ENCODE measurements at regions not wholly inside any gene's neighbourhood (a gene's known extent, or its start where the extent isn't known, plus 50 kb on each side); places are given as distances from the start of the nearest gene placed in this dataset.
A peak's percentile ranks its signal among the peaks of the same experiment; 100 is the strongest.

DNA sequence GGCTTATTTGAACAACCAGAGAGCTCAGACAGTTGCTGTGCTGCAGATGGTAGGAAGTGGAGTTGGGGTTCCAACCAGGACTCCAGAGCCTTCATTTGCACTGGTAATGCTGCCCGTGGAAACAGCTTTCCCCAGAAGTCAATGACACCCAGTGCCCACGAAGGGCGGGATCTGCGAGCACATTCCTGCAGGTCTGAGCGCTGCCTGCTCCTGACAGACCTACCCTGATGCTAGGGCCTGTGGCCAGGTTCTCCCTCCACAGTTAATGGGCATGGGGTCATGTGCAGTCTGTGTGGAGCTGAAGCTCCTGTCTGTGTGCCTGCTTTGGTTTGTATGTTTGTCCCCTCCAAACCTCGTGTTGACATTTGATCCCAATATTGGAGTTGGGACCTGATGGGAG is 299.0 kb upstream of the HS6ST1 start:
- Histone ChIP-seq H3K36me3 (no peaks in the 10 kb centered on the region), H3K4me3 (no peak overlapping the region), H3K27ac (no peak overlapping the region), H3K9me3 (no peaks in the 10 kb centered on the region), H3K27me3 (no peaks in the 10 kb centered on the region), H3K4me1 (no peaks in the 10 kb centered on the region)
- DNase-seq (peak in 2 of 6 donors; percentile 38 to 48), ATAC-seq (no peak), FAIRE-seq (no peak)
- intact Hi-C loops (cut with DNase I): no loop called here
- TF ChIP-seq, protein P1, sequence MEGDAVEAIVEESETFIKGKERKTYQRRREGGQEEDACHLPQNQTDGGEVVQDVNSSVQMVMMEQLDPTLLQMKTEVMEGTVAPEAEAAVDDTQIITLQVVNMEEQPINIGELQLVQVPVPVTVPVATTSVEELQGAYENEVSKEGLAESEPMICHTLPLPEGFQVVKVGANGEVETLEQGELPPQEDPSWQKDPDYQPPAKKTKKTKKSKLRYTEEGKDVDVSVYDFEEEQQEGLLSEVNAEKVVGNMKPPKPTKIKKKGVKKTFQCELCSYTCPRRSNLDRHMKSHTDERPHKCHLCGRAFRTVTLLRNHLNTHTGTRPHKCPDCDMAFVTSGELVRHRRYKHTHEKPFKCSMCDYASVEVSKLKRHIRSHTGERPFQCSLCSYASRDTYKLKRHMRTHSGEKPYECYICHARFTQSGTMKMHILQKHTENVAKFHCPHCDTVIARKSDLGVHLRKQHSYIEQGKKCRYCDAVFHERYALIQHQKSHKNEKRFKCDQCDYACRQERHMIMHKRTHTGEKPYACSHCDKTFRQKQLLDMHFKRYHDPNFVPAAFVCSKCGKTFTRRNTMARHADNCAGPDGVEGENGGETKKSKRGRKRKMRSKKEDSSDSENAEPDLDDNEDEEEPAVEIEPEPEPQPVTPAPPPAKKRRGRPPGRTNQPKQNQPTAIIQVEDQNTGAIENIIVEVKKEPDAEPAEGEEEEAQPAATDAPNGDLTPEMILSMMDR (IDR thresholded peaks at IDR 0.05): no peak
- WGBS, 2 donors: 87% methylated on average over 6 of the region's 6 CpGs

DNA sequence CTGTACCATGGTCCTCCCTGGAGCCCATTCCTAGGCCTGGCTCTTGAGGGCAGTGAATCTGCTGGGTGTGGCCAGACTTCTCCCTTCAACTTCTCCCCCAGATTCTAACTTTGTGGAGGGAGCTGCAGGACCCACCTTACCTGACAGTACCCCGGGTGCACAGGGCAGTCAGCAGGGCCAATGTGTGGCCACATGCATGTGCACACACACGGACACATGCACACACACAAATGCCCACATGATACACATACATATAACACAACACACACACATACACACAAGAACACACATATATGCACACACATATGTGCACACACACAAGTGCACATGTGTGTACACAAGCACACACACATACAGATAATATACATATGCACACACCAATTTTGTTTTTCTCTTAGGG is 300.0 kb upstream of the HS6ST1 start:
- Histone ChIP-seq H3K4me1 (no peaks in the 10 kb centered on the region), H3K27ac (no peak overlapping the region), H3K36me3 (no peaks in the 10 kb centered on the region), H3K9me3 (no peaks in the 10 kb centered on the region), H3K27me3 (no peaks in the 10 kb centered on the region), H3K4me3 (no peak overlapping the region)
- WGBS, 2 donors: 91 to 95% methylated on average over 2 of the region's 2 CpGs
- ATAC-seq (no peak), FAIRE-seq (no peak), DNase-seq (peak in 1 of 6 donors; percentile 15)
- TF ChIP-seq, protein P1 (IDR thresholded peaks at IDR 0.05): no peak
- intact Hi-C loops (cut with DNase I): no loop called here

DNA sequence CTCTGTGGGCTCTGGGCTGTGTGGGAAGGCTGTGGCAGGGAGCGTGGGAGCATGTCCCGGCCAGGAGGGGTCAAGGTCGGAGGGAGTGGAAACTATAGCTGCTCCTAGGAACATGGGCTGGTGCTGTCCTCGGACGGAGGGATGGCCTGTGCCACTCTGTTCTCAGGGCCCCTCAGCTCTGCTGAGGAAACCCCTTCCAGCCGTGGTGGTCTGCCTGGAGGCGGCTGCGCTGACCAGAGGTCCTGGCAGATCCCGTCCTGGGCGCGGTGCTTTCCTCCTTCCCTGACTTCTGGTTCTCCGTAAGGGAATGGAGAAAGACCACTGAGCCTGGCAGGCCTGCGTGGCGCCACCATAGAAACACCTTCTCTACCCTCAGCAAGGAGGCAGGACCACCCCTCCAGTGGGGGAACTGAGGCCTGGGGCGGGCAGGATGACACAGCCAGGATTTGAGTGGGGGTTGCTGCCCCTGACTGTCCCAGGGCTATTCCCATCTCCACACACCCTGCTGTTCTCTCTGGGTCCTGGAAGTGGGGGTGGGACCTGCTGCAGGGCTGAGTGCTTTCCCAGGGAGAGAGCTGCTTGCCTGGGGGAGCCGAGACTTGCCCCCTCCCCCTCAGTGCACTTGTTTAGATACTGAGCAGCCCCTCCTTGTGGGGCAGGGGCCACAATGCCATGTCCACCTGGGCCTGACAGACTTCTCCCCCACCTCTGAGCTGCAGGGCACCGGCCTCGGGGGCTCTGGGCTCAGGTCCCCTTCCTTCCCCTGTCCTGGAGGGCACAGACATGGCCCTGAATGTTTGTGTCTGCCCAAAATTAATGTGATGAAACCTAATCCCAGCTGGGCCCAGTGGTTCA is 301.0 kb upstream of the HS6ST1 start:
- H3K9me3 ChIP-seq: no peaks in the 10 kb centered on the region
- H3K27ac ChIP-seq: no peak overlapping the region
- no peaks in the 10 kb centered on the region for H3K27me3 ChIP-seq
- WGBS, 2 donors: 88 to 89% methylated on average over 18 of the region's 18 CpGs
- no peaks in the 10 kb centered on the region for H3K4me1 ChIP-seq
- TF ChIP-seq, protein P1 (IDR thresholded peaks at IDR 0.05): no peak
- H3K36me3 ChIP-seq: no peaks in the 10 kb centered on the region
- intact Hi-C loops (cut with DNase I): no loop called here
- H3K4me3 ChIP-seq: no peak overlapping the region
- DNase-seq (peak in 1 of 6 donors; percentile 41), ATAC-seq (no peak), FAIRE-seq (no peak)

DNA sequence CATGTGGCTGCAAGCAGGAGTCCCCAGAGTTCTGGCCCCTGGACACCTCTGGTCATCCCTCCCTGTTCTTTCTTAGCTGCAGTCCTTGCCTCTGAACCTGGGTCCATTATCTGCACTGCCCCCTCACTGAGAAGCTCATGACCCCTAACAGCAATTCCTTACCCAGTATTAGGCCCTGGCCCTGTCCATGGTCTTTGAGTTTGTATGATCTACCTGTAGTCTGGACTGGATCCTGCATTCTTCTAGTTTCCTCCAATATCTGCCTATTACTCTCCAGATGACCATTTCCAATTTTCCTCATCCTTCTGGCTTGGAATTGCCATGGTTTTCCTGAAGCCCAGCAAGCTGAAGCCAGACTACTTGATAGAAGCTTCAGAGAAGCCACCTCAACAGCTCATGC is 302.4 kb upstream of the HS6ST1 start:
- FAIRE-seq (no peak), DNase-seq (peak in 1 of 6 donors; percentile 14), ATAC-seq (no peak)
- H3K4me1 ChIP-seq: no peaks in the 10 kb centered on the region
- intact Hi-C loops (cut with DNase I): no loop called here
- TF ChIP-seq, protein P1 (IDR thresholded peaks at IDR 0.05): no peak
- H3K9me3 ChIP-seq: no peaks in the 10 kb centered on the region
- no peak overlapping the region for H3K27ac ChIP-seq
- H3K27me3 ChIP-seq: no peaks in the 10 kb centered on the region
- no peak overlapping the region for H3K4me3 ChIP-seq
- H3K36me3 ChIP-seq: no peaks in the 10 kb centered on the region

DNA sequence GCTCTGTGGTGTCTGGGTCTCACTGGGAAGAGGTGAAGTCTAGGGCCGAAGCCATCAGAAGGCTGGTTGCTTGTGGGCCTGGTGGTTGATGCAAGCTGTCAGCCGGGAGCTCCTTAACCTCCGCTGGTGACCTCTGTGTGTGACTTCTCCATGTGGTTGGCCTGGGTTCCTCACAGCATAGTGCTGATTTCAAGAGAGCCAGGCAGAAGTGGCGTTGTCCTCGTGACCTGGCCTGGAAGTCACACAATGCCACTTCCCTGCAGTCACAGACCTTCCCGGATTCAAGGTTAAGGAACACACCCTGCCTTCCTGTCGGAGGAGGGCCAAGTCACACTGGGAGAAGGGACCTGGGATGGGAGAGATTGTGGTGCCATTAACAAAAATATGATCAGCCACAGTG is 303.7 kb upstream of the HS6ST1 start:
- TF ChIP-seq, protein P1 (IDR thresholded peaks at IDR 0.05): no peak
- Histone ChIP-seq H3K36me3 (no peaks in the 10 kb centered on the region), H3K27me3 (no peaks in the 10 kb centered on the region), H3K4me3 (no peak overlapping the region), H3K9me3 (no peaks in the 10 kb centered on the region), H3K4me1 (no peaks in the 10 kb centered on the region), H3K27ac (no peak overlapping the region)
- FAIRE-seq (no peak), DNase-seq (peak in 2 of 6 donors; percentile 19 to 41), ATAC-seq (peak in 2 of 4 donors; percentile 51 to 76)
- intact Hi-C loops (cut with DNase I): no loop called here
- WGBS, 2 donors: 84 to 89% methylated on average over 7 of the region's 7 CpGs

Data from pancreas (tissue), 10 donors.